A673 (cell line): ENCODE measurements at regions not wholly inside any gene's neighbourhood (a gene's known extent, or its start where the extent isn't known, plus 50 kb on each side); places are given as distances from the start of the nearest gene placed in this dataset.

Experiments used
- BruUV-seq: library from RNA; stranded (reverse); fragments of 400-500 nt; replicated peaks from 2 replicates; lab custom pipeline; 2021; lab: Mats Ljungman, UMichigan
- CTCF ChIA-PET: fragments of 300-600 bp; sonication (Branson Sonifier 250); formaldehyde crosslinking; loops from one replicate; lab custom pipeline; 2022; ENCODE audit warnings: antibody characterized with exemption; lab: Charles Lee
- POLR2A ChIA-PET: fragments of 300-600 bp; sonication (Branson Sonifier 250); formaldehyde crosslinking; loops from one replicate; lab custom pipeline; 2022; ENCODE audit warnings: antibody characterized with exemption; ENCODE audit not compliant: low non-redundant PET; lab: Charles Lee
- DNase-seq: peaks from one replicate; pipeline ENCODE4 v3.0.0-alpha.2; 2015; ENCODE audit warnings: low spot score
- H3K27ac ChIP-seq: fragments of 200-600 bp; sonication (generic); 2 replicates; pipeline ENCODE4 v1.5.1; 2016; ENCODE audit warnings: mixed run types, low read depth, mild to moderate bottlenecking, mixed read lengths, antibody characterized with exemption, low read length; ENCODE audit not compliant: poor library complexity, severe bottlenecking
- H3K27me3 ChIP-seq: fragments of 200-600 bp; sonication (generic); replicated peaks from 2 replicates; pipeline ENCODE4 v1.6.1; 2017; ENCODE audit warnings: mixed run types, low read depth, mild to moderate bottlenecking, mixed read lengths, antibody characterized with exemption, low read length; ENCODE audit not compliant: insufficient read depth, poor library complexity
- H3K36me3 ChIP-seq: fragments of 200-600 bp; sonication (generic); 2 replicates; pipeline ENCODE4 v1.6.1; 2016; ENCODE audit warnings: mixed run types, mild to moderate bottlenecking, mixed read lengths, antibody characterized with exemption, low read length; ENCODE audit not compliant: insufficient read depth, poor library complexity, severe bottlenecking
- H3K4me1 ChIP-seq: fragments of 200-600 bp; sonication (generic); 2 replicates; pipeline ENCODE4 v1.6.1; 2017; ENCODE audit warnings: mixed run types, mild to moderate bottlenecking, mixed read lengths, antibody characterized with exemption, low read length; ENCODE audit not compliant: insufficient read depth, poor library complexity, severe bottlenecking
- H3K4me3 ChIP-seq: fragments of 200-600 bp; sonication (generic); 2 replicates; pipeline ENCODE4 v1.5.1; 2016; ENCODE audit warnings: low read depth, mixed run types, mild to moderate bottlenecking, mixed read lengths, low read length; ENCODE audit not compliant: poor library complexity, severe bottlenecking
- H3K9me3 ChIP-seq: fragments of 200-600 bp; sonication (generic); 2 replicates; pipeline ENCODE4 v1.6.1; 2016; ENCODE audit warnings: mixed run types, low read depth, mild to moderate bottlenecking, mixed read lengths, antibody characterized with exemption, low read length; ENCODE audit not compliant: poor library complexity, severe bottlenecking
- CTCF ChIP-seq: fragments of 300-800, 200-600 bp; sonication (generic); conservative IDR thresholded peaks from 2 replicates; pipeline ENCODE4 v1.5.1; 2017; ENCODE audit warnings: low read depth, mild to moderate bottlenecking, antibody characterized with exemption, low read length, moderate library complexity, mixed read lengths
- EZH2 ChIP-seq: fragments of 200-600 bp; sonication (generic); IDR thresholded peaks from 2 replicates; pipeline ENCODE4 v1.6.1; 2017; ENCODE audit warnings: borderline replicate concordance, low read depth, mild to moderate bottlenecking, mixed read lengths, antibody characterized with exemption, low read length; ENCODE audit not compliant: poor library complexity, severe bottlenecking
- intact Hi-C: fragments of 100-400 bp; cut with micrococcal nuclease; formaldehyde crosslinking; loops from one replicate; pipeline ENCODE4 v1.10.0; 2022; ENCODE audit not compliant: unreplicated experiment

GRCh38 chr5:147966326-147966725 is 60.0 kb upstream of the C5orf46 start:
- no TSS peak for BruUV-seq
- intact Hi-C loops = no loop called here
- Histone ChIP-seq H3K36me3 (no peaks in the 10 kb centered on the region), H3K27ac (no peak overlapping the region), H3K4me1 (no peaks in the 10 kb centered on the region), H3K4me3 (no peak overlapping the region), H3K9me3 (no peaks in the 10 kb centered on the region), H3K27me3 (peaks cover 13% of the 10 kb centered on the region)
- TF ChIP-seq CTCF (no peak), EZH2 (no peak)
- CTCF ChIA-PET = no interaction called here
- POLR2A ChIA-PET = no interaction called here
- no peak for DNase-seq

- intact Hi-C loops = no loop called here
- H3K27ac ChIP-seq = no peak overlapping the region
- peaks cover 13% of the 10 kb centered on the region for H3K27me3 ChIP-seq
- TF ChIP-seq EZH2 = no peak
- TF ChIP-seq CTCF = no peak
- CTCF ChIA-PET = no interaction called here
- DNase-seq = no peak
- BruUV-seq = no TSS peak
- no peaks in the 10 kb centered on the region for H3K4me1 ChIP-seq
- H3K36me3 ChIP-seq = no peaks in the 10 kb centered on the region
- H3K9me3 ChIP-seq = no peaks in the 10 kb centered on the region
- POLR2A ChIA-PET = no interaction called here
- H3K4me3 ChIP-seq = no peak overlapping the region
Measured at GRCh38 chr5:147965715-147966114, 59.4 kb upstream of the C5orf46 start.

- Histone ChIP-seq H3K9me3 (no peaks in the 10 kb centered on the region), H3K27ac (no peak overlapping the region), H3K4me3 (no peak overlapping the region), H3K27me3 (peaks cover 13% of the 10 kb centered on the region), H3K4me1 (no peaks in the 10 kb centered on the region), H3K36me3 (no peaks in the 10 kb centered on the region)
- ChIA-PET POLR2A (no interaction called here), CTCF (interaction anchor here (0.5 kb wide), 1 partner anchor 16 kb away, joined by 4 read pairs; no protein-coding TSS in a partner anchor)
- intact Hi-C loops = no loop called here
- BruUV-seq = no TSS peak
- no peak for TF ChIP-seq EZH2
- TF ChIP-seq CTCF = no peak
- DNase-seq = no peak
Measured at GRCh38 chr5:147963948-147964693, 57.8 kb upstream of the C5orf46 start.
